GM23248 (cell line): ENCODE measurements at regions not wholly inside any gene's neighbourhood (a gene's known extent, or its start where the extent isn't known, plus 50 kb on each side); places are given as distances from the start of the nearest gene placed in this dataset.

Experiments
- DNase-seq: peaks from one replicate; pipeline ENCODE4 v3.0.0-alpha.2; 2015
- H2AFZ ChIP-seq: fragments of 200-600 bp; sonication (generic); 2 replicates; pipeline ENCODE4 v1.6.1; 2016; ENCODE audit warnings: antibody characterized with exemption
- H3F3A ChIP-seq: fragments of 200-600 bp; sonication (generic); 2 replicates; pipeline ENCODE4 v1.6.1; 2016; ENCODE audit warnings: mild to moderate bottlenecking, antibody characterized with exemption, mixed run types; ENCODE audit not compliant: insufficient read depth
- H3K27ac ChIP-seq: fragments of 200-600 bp; sonication (generic); 2 replicates; pipeline ENCODE4 v1.5.1; 2016; ENCODE audit warnings: mild to moderate bottlenecking
- H3K27me3 ChIP-seq: fragments of 200-600 bp; sonication (generic); replicated peaks from 2 replicates; pipeline ENCODE4 v1.6.1; 2016; ENCODE audit warnings: mild to moderate bottlenecking; ENCODE audit not compliant: insufficient read depth
- H3K36me3 ChIP-seq: fragments of 200-600 bp; sonication (generic); 2 replicates; pipeline ENCODE4 v1.6.1; 2016; ENCODE audit warnings: low read depth, mild to moderate bottlenecking
- H3K4me1 ChIP-seq: fragments of 200-600 bp; sonication (generic); 2 replicates; pipeline ENCODE4 v1.6.1; 2016; ENCODE audit warnings: mild to moderate bottlenecking; ENCODE audit not compliant: insufficient read depth
- H3K4me2 ChIP-seq: fragments of 200-600 bp; sonication (generic); one replicate; pipeline ENCODE4 v1.6.1; 2016; ENCODE audit warnings: mild to moderate bottlenecking; ENCODE audit not compliant: unreplicated experiment
- H3K4me3 ChIP-seq: fragments of 200-600 bp; sonication (generic); 2 replicates; pipeline ENCODE4 v1.5.1; 2016; ENCODE audit warnings: mild to moderate bottlenecking
- H3K79me2 ChIP-seq: fragments of 200-600 bp; sonication (generic); 2 replicates; pipeline ENCODE4 v1.6.1; 2016; ENCODE audit warnings: mild to moderate bottlenecking; ENCODE audit not compliant: insufficient read depth
- H3K9ac ChIP-seq: fragments of 200-600 bp; sonication (generic); 2 replicates; pipeline ENCODE4 v1.6.1; 2016; ENCODE audit warnings: mild to moderate bottlenecking
- H3K9me2 ChIP-seq: fragments of 200-600 bp; sonication (generic); 2 replicates; pipeline ENCODE4 v1.6.1; 2016; ENCODE audit warnings: mixed run types, mild to moderate bottlenecking, moderate library complexity; ENCODE audit not compliant: insufficient read depth
- H3K9me3 ChIP-seq: fragments of 200-600 bp; sonication (generic); one replicate; pipeline ENCODE4 v1.6.1; 2017; ENCODE audit warnings: low read depth
- H4K20me1 ChIP-seq: fragments of 200-600 bp; sonication (generic); 2 replicates; pipeline ENCODE4 v1.6.0; 2016; ENCODE audit not compliant: insufficient read depth
- EZH2 ChIP-seq: fragments of 200-600 bp; sonication (generic); IDR thresholded peaks from 2 replicates; pipeline ENCODE4 v1.6.1; 2018; ENCODE audit warnings: antibody characterized with exemption, mild to moderate bottlenecking; ENCODE audit not compliant: insufficient read depth, poor library complexity, severe bottlenecking
- EZH2phosphoT487 ChIP-seq: fragments of 200-600 bp; sonication (generic); IDR thresholded peaks from 2 replicates; pipeline ENCODE4 v1.6.1; 2018; ENCODE audit warnings: antibody characterized with exemption, moderate library complexity, mild to moderate bottlenecking, low read depth; ENCODE audit not compliant: insufficient read depth
- WGBS, 2 experiments: methylation state at CpG; one replicate each; pipeline ENCODE4 v1.1.6; 2015 to 2017; ENCODE audit warnings: low lambda C conversion rate in 2 of 2, low coverage in 1 of 2; ENCODE audit errors: missing lambda C conversion rate in 2 of 2; 5-methylcytosine and 5-hydroxymethylcytosine counted together
- in situ Hi-C: fragments of 300-500 bp; cut with MboI; formaldehyde crosslinking; loops from 2 replicates; pipeline ENCODE4 v1.15.0; 2020

DNA sequence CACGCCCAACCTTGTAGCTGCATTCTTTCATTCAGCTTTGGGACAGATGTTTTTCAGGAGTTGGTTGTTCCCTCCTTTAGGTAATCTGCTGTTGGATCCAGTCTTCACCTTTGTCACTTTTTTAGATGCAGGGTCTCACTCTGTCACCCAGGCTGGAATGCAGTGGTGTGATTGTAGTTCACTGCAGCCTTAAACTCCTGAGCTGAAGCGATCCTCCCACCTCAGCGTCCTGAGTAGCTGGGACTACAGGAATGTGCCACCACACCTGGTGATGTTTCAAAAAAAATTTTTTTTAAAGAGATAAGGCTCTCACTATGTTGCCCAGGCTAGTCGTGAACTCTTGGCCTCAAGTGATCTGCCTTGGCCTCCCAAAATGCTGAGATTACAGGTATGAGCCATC lies 164.3 kb downstream of the KTN1 start:
- H3K9me3 ChIP-seq, result no peaks in the 10 kb centered on the region
- no peak for DNase-seq
- no peaks in the 10 kb centered on the region; the same call in 1 of the 2 replicates for H3K27me3 ChIP-seq
- no peaks in the 10 kb centered on the region for H3F3A ChIP-seq
- TF ChIP-seq EZH2 (no peak), EZH2phosphoT487 (no peak)
- H3K4me3 ChIP-seq, result no peak overlapping the region
- no peak overlapping the region for H2AFZ ChIP-seq
- H3K79me2 ChIP-seq, result no peaks in the 10 kb centered on the region
- 70 to 83% methylated on average over 4 of the region's 4 CpGs for WGBS, 2 experiments
- in situ Hi-C loops, result no loop called here
- no peak overlapping the region for H3K4me2 ChIP-seq
- H3K9me2 ChIP-seq, result no peaks in the 10 kb centered on the region
- no peaks in the 10 kb centered on the region for H3K36me3 ChIP-seq
- no peak overlapping the region for H3K27ac ChIP-seq
- H3K4me1 ChIP-seq, result no peaks in the 10 kb centered on the region
- no peak overlapping the region for H3K9ac ChIP-seq
- H4K20me1 ChIP-seq, result no peaks in the 10 kb centered on the region

DNA sequence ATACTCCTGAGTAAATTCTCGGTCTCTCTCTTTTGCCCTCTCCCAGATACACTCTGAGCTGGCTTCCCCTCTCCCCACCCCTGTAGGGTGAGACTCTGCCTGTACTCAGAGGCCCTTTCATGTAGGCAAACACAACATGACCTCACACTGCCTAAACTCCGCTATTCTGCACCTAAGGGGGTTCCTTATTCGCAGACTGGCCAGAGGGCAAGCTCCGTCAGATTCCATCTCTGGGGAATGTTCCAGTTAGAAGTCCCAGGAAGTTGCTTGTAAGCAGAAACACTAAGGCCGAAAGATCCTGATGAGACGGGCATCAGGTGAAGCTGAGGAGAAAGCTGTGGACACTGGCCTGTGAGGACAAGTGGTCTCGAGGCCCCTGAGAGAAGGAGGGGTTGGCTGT lies 165.9 kb downstream of the KTN1 start:
- no peaks in the 10 kb centered on the region for H3K79me2 ChIP-seq
- 81 to 89% methylated on average over 7 of the region's 7 CpGs for WGBS, 2 experiments
- no peak overlapping the region for H2AFZ ChIP-seq
- no peaks in the 10 kb centered on the region for H3K9me2 ChIP-seq
- no peaks in the 10 kb centered on the region for H3K27me3 ChIP-seq
- no peak overlapping the region for H3K4me2 ChIP-seq
- no peak overlapping the region for H3K27ac ChIP-seq
- no peaks in the 10 kb centered on the region for H3F3A ChIP-seq
- TF ChIP-seq EZH2 (no peak), EZH2phosphoT487 (no peak)
- no peaks in the 10 kb centered on the region for H3K36me3 ChIP-seq
- H4K20me1 ChIP-seq, result no peaks in the 10 kb centered on the region
- in situ Hi-C loops, result no loop called here
- no peak overlapping the region for H3K4me3 ChIP-seq
- H3K9ac ChIP-seq, result no peak overlapping the region
- H3K9me3 ChIP-seq, result no peaks in the 10 kb centered on the region
- no peaks in the 10 kb centered on the region for H3K4me1 ChIP-seq
- no peak for DNase-seq

- Histone ChIP-seq H3K4me2 (no peak overlapping the region), H4K20me1 (no peaks in the 10 kb centered on the region), H3K9me3 (no peaks in the 10 kb centered on the region), H3K9me2 (no peaks in the 10 kb centered on the region), H3K4me1 (no peaks in the 10 kb centered on the region), H3K79me2 (no peaks in the 10 kb centered on the region), H3K4me3 (no peak overlapping the region), H2AFZ (no peak overlapping the region), H3K36me3 (no peaks in the 10 kb centered on the region), H3F3A (no peaks in the 10 kb centered on the region), H3K9ac (no peak overlapping the region), H3K27ac (no peak overlapping the region), H3K27me3 (no peaks in the 10 kb centered on the region)
- DNase-seq, result peak; percentile 6
- in situ Hi-C loops, result no loop called here
- TF ChIP-seq EZH2 (no peak), EZH2phosphoT487 (no peak)
- WGBS, 2 experiments, result 95 to 96% methylated on average over 2 of the region's 2 CpGs
Measured at GRCh38 chr14:55746558-55746957, 166.6 kb downstream of the KTN1 start.

DNA sequence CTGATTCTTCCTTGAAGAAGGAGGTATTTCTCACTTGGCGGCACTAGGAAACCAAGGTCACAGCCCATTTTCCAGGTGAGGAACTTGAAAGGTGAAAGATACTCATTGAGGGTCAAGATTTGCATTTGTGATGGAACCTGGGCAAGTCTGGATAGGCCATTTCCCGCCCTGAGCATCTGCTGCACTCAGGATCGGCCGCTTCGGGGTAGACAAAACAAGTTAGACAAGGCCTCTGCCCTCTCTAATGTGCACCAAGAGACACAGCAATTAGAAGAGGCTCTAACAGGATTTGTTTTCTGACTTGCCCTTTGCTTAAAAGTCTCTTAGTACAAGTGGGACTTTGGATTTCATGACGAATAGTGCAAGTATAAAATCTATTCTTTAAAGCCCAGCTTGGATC lies 167.2 kb downstream of the KTN1 start:
- Histone ChIP-seq H3K4me2 (no peak overlapping the region), H3K9me2 (no peaks in the 10 kb centered on the region), H3K27me3 (no peaks in the 10 kb centered on the region), H2AFZ (no peak overlapping the region), H3K4me3 (no peak overlapping the region), H3F3A (no peaks in the 10 kb centered on the region), H3K79me2 (no peaks in the 10 kb centered on the region), H3K9me3 (no peaks in the 10 kb centered on the region), H3K36me3 (no peaks in the 10 kb centered on the region), H4K20me1 (no peaks in the 10 kb centered on the region), H3K27ac (no peak overlapping the region), H3K4me1 (no peaks in the 10 kb centered on the region), H3K9ac (no peak overlapping the region)
- WGBS, 2 experiments, result 88 to 96% methylated on average over 6 of the region's 6 CpGs
- TF ChIP-seq EZH2 (no peak), EZH2phosphoT487 (no peak)
- in situ Hi-C loops, result no loop called here
- no peak for DNase-seq

DNA sequence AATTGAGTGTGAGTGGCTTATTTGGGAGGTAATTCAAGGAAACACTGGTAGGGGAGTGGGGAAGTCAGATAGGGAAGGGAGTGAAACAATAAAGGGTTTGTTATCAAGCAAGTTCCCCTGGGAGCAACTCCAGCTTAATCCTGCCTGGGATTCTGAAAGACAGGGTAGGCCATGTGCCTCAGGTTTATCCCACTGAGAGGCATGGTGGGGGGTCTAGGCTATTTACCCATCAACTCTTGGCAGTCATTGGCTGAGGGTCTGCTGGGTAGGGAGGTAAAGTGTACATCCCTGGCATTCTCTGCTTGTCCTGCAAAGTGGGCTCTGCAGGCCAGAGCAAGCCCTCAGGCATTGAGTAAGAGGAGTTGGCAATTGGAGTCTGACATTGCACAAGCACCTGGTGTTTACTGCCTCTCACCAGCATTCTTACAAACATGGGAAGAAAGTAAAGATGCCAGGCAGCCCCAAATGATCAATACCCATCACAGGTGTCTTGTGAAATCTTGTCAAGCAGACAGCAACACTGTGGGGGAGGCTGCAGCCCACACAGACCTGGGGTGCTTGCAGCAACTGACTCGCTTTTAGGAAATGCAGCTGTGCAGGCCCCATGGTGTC lies 169.3 kb downstream of the KTN1 start:
- no peak overlapping the region for H3K4me2 ChIP-seq
- H3K9ac ChIP-seq, result no peak overlapping the region
- H3K27me3 ChIP-seq, result no peaks in the 10 kb centered on the region
- H2AFZ ChIP-seq, result no peak overlapping the region
- H3K27ac ChIP-seq, result no peak overlapping the region
- H3K79me2 ChIP-seq, result no peaks in the 10 kb centered on the region
- H3K9me3 ChIP-seq, result no peaks in the 10 kb centered on the region
- no peak for TF ChIP-seq EZH2phosphoT487
- no peak for TF ChIP-seq EZH2
- H4K20me1 ChIP-seq, result no peaks in the 10 kb centered on the region
- DNase-seq, result peak; percentile 35
- H3F3A ChIP-seq, result no peaks in the 10 kb centered on the region
- no peaks in the 10 kb centered on the region for H3K9me2 ChIP-seq
- H3K36me3 ChIP-seq, result no peaks in the 10 kb centered on the region
- in situ Hi-C loops, result no loop called here
- H3K4me3 ChIP-seq, result no peak overlapping the region
- 93 to 94% methylated on average over 1 of the region's 1 CpG for WGBS, 2 experiments
- no peaks in the 10 kb centered on the region for H3K4me1 ChIP-seq
